HFF-Myc (cell line): ENCODE measurements at regions not wholly inside any gene's neighbourhood (a gene's known extent, or its start where the extent isn't known, plus 50 kb on each side); places are given as distances from the start of the nearest gene placed in this dataset.

Experiments
- DNase-seq: peaks from one replicate; pipeline ENCODE4 v3.0.0-alpha.2; 2011; ENCODE audit warnings: low read depth; ENCODE audit errors: extremely low read depth
- H3K4me3 ChIP-seq: replicated peaks from 2 replicates; pipeline ENCODE4 v1.5.1; 2011; ENCODE audit warnings: low read depth, mild to moderate bottlenecking, control low read depth, low read length
- TF ChIP-seq, protein P1 (sequence below): IDR thresholded peaks from 2 replicates; pipeline ENCODE4 v1.5.1; 2012; ENCODE audit warnings: mild to moderate bottlenecking, low read depth, low read length, control low read depth; ENCODE audit errors: missing control alignments

DNA sequence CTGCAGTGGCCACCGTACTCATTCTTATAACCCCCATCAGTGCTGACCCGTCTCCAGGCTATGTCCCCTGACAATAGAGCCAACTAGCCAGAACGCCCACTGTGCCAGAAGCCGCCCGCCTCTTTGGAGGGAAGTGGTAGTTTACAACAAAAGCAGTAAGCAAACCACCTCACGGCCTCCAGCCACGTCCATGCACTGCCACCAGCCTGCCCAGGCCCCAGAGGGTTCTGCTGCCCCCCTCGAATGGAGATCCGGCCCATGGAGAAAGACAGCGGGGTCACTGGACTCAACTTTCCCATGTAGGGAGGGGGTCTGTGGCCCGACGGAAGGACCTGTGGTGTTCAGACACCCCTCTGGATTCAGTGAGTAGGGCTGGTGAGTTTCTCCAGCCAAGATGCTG is 340.3 kb downstream of the CTTN start:
- TF ChIP-seq, protein P1, sequence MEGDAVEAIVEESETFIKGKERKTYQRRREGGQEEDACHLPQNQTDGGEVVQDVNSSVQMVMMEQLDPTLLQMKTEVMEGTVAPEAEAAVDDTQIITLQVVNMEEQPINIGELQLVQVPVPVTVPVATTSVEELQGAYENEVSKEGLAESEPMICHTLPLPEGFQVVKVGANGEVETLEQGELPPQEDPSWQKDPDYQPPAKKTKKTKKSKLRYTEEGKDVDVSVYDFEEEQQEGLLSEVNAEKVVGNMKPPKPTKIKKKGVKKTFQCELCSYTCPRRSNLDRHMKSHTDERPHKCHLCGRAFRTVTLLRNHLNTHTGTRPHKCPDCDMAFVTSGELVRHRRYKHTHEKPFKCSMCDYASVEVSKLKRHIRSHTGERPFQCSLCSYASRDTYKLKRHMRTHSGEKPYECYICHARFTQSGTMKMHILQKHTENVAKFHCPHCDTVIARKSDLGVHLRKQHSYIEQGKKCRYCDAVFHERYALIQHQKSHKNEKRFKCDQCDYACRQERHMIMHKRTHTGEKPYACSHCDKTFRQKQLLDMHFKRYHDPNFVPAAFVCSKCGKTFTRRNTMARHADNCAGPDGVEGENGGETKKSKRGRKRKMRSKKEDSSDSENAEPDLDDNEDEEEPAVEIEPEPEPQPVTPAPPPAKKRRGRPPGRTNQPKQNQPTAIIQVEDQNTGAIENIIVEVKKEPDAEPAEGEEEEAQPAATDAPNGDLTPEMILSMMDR, result no peak
- no peak overlapping the region for H3K4me3 ChIP-seq

DNA sequence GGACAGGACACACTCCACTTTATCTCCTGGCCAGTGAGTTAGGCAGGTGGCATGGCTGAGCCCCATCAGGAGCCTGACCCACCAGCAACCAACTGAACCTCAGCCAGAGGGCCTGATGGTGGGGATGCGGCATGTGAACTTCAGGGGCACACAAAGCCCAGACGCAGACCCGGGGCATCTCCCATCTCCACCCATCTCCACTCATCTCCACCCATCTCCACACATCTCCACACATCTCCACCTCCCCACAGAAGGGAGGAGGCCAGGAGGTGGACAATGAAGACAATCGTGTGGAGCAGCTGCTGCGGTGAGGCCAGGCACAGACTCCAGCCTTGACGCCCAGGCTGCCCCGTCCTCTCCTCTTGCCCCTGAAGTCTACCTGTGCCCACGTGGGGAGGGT is 340.8 kb downstream of the CTTN start:
- no peak overlapping the region for H3K4me3 ChIP-seq
- TF ChIP-seq, protein P1, result no peak
- DNase-seq, result no peak

More for the DNA sequence above, 340.3 kb downstream of the CTTN start:
- no peak for DNase-seq

DNA sequence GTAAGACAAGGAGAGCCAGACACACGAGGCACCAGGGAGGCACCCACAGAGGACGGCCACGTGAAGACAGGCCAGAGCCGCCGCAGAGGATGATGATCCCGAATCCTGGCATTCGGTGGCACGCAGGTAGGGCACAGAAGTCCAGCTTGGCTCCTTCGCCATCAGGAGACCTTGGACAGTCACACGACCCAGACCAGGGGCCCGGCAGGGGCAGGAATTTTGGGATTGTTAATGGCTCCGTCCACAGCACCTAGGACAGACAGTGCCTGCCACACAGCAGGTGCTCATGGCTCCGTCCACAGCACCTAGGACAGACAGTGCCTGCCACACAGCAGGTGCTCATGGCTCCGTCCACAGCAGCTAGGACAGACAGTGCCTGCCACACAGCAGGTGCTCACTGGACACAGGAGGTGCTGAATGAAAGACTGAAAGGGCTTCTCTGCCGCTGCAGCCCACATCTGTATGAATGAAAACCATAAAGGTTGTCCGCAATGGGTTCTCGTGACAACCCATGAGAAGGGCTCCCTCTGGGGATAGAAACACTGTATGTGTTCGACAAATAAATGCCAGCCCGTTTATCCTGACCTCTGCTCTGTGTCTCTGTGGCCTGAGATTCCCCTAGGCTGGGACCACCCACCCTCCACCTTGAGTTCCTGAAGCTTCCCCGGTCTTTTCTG is 341.6 kb downstream of the CTTN start:
- H3K4me3 ChIP-seq, result no peak overlapping the region
- no peak for DNase-seq
- TF ChIP-seq, protein P1, result no peak

DNA sequence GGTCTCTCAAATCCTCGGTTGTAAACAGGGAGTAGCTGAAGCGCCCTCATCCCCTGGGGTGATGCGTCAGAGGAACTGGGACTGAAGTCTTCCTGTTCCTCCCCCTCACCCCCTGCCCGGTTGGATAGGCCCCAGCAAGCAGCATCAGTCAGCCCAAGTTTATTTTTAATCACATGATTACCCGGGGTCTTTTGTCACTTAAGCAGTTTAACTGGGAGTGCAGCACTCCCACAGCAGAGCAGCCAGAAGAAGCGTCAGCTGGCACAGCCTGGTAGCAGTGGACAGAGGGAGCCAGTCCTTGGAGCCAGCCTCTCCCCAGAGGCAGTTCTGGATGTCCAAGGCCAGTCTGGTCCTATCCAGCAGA is 342.1 kb downstream of the CTTN start:
- no peak for DNase-seq
- no peak overlapping the region for H3K4me3 ChIP-seq
- TF ChIP-seq, protein P1, result no peak

DNA sequence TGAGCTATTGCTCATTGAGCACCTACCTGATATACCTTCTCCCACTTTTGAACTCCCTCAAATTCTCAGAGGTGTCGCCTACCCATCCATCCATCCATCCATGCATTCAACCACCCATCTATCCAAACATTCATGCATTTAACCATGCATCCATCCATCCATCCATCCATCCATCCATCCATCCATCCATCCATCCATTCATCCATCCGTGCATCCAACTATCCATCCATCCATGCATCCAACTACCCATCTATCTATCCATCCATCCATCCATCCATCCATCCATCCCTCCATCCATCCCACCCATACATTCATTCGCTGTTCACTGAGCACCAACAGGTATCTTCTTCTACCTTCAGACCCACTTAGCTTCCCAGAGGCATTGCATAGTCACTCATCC is 342.8 kb downstream of the CTTN start:
- no peak overlapping the region for H3K4me3 ChIP-seq
- DNase-seq, result no peak
- TF ChIP-seq, protein P1, result no peak

DNA sequence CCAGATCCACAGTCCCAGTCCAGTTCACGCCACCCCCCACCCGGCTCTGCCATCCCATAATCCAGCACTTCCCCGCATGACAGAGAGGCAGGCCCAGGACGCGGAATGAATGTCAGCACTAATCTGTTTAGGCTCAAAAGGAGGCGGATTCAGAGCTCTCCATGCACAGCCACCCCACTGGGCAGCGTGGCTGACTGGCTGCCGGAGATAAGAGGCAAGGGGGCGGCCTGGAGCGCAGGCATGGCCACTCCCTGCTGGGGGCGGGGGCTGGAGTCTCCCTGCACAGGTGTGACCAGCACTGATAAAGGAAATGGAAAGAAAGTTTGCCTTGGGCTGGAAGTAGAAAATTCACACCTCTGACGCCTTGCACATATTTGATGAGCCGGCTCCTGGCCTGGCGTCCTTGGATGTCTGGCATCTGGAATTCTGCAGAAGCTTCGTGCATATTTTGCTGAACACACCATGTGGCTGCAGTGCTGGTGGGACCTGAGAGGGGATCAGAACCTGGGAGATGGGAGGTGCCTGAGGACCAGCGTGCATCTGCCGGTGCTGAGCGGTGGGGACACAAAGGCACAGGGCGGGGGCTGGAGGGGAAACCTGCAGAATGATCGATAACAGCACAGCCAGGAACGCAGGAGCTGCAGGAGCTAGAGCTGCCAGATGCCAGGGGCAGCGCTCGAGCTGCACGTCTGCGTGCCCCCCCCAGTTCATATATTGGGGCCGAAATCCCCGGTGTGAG is 344.4 kb downstream of the CTTN start:
- DNase-seq, result no peak
- no peak overlapping the region for H3K4me3 ChIP-seq
- TF ChIP-seq, protein P1, result no peak
